Astrocyte of the cerebellum (primary cell): ENCODE measurements at regions not wholly inside any gene's neighbourhood (a gene's known extent, or its start where the extent isn't known, plus 50 kb on each side); places are given as distances from the start of the nearest gene placed in this dataset.
"Not testable (repeated sequence)": the region's sequence is repeated elsewhere in the genome, so short reads cannot be mapped to it uniquely, and the experiment has no call there.

Experiments
- DNase-seq: peaks from one replicate; pipeline ENCODE4 v3.0.0-alpha.2; 2011; ENCODE audit warnings: low read depth
- H3K4me3 ChIP-seq: 2 replicates; pipeline ENCODE4 v1.5.1; 2011; ENCODE audit warnings: mild to moderate bottlenecking, low read depth, low read length, moderate library complexity
- in situ Hi-C: cut with HindIII; loops from 2 replicates; pipeline ENCODE4 v1.10.0; 2017; ENCODE audit warnings: low sequenced_read_pairs
- TF ChIP-seq, protein P1 (sequence below): IDR thresholded peaks from 2 replicates; pipeline ENCODE4 v1.5.1; 2012; ENCODE audit warnings: low read length, low read depth, moderate library complexity, mild to moderate bottlenecking; ENCODE audit errors: missing control alignments

DNA sequence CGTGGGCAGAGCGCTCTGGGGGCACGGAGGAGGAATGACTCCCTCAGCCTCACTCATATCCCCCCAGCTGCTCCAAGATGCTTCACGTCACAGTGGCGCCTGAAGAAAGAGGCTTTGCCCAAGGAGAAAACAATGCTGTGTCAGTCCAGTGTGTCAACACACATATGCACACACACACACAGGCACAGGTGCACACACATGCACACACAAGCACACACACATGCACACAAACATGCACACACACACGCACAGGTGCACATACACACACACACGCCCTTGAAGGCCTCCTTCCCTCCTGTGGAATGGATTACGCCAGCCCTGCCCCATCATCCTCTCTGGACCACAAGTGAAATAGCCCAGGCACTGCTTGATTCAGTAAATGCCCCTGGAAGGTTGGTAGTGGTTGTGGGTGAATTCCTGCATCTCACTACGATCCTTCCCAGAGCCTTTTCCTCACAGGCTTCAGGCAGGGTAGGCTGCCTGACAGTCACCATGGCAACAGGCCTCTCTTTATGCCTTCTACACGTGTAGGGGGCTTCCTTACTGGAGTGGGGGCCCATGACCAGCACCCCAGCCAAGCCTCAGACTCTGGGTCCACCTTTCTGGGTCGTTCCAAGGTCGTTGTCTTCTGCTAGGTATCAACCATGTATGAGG, 371.5 kb upstream of the PODXL start:
- in situ Hi-C loops, result no loop called here
- no peak overlapping the region for H3K4me3 ChIP-seq
- no peak for DNase-seq
- TF ChIP-seq, protein P1, sequence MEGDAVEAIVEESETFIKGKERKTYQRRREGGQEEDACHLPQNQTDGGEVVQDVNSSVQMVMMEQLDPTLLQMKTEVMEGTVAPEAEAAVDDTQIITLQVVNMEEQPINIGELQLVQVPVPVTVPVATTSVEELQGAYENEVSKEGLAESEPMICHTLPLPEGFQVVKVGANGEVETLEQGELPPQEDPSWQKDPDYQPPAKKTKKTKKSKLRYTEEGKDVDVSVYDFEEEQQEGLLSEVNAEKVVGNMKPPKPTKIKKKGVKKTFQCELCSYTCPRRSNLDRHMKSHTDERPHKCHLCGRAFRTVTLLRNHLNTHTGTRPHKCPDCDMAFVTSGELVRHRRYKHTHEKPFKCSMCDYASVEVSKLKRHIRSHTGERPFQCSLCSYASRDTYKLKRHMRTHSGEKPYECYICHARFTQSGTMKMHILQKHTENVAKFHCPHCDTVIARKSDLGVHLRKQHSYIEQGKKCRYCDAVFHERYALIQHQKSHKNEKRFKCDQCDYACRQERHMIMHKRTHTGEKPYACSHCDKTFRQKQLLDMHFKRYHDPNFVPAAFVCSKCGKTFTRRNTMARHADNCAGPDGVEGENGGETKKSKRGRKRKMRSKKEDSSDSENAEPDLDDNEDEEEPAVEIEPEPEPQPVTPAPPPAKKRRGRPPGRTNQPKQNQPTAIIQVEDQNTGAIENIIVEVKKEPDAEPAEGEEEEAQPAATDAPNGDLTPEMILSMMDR, result no peak

DNA sequence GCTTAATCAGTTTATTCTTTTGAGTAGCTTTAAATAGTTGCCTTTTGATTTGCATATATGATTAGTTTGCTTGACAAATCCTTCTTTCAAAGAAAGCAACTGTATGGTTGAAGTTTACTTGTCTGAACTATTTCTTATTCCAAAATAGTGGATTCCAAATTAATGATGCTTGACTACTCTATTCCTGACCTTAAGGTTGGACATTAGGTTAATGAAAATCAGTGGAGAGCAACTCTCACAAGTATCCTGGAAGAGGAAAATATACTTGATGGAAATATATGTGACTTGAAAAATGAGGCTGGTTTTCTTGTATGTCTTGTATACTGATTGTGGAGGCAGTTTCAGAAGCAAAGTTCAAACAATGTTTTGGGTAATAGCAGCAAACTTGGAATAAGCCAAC, 369.2 kb upstream of the PODXL start:
- in situ Hi-C loops, result no loop called here
- TF ChIP-seq, protein P1, result no peak
- H3K4me3 ChIP-seq, result no peak overlapping the region
- no peak for DNase-seq

DNA sequence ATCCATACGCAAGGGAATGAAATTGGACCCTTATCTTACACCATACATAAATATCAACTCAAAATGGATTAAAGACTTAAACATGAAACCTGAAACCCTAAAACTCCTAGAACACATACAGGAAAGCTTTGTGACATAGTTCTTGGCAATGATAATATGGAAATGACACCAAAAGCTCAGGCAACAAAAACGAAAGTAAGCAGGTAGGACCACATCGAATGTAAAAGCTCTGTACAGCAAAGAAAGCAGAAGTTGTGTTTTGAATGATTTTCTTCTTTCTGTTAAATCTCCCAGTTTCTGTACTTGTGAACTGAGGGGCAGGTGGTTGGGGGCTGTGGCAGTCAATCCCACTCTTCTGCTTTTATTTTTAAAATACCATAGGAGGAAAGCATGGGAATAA, 368.4 kb upstream of the PODXL start:
- no peak for DNase-seq
- in situ Hi-C loops, result no loop called here
- no peak overlapping the region for H3K4me3 ChIP-seq
- TF ChIP-seq, protein P1, result no peak

DNA sequence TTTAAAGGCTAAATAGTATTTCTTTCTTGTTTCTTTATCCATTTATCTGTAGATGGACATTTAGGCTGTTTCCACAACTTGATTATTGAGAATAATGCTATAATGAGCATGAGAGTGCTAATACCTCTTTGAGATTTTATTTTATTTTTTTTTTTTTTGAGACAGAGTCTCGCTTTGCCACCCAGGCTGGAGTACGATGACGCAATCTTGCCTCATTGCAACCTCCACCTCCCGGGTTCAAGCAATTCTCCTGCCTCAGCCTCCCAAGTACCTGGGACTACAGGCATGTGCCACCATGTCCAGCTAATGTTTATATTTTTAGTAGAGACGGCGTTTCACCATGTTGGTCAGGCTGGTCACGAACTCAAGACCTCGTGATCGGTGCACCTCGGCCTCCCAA, 366.5 kb upstream of the PODXL start:
- in situ Hi-C loops, H3K4me3 ChIP-seq, DNase-seq: not testable (repeated sequence)

DNA sequence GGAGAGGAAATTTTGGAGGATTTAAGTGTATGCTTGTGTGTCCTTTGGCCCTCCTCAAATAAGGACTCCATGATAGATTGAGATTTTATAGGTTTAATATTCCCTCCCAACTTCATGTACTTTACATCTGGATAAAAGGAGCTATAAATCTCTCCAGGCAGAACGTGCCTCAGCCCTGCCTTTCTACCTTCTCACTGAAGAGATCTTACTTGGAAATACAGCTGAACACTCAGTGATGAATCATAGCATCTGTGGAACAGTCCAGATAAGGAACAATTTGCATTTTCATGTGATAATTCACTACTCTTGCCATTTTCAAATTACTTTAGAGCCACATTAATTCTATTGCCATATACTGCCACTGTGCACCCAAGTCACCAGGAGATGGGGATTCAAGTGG, 364.6 kb upstream of the PODXL start:
- DNase-seq, result no peak
- TF ChIP-seq, protein P1, result no peak
- in situ Hi-C loops, result no loop called here
- H3K4me3 ChIP-seq, result no peak overlapping the region

DNA sequence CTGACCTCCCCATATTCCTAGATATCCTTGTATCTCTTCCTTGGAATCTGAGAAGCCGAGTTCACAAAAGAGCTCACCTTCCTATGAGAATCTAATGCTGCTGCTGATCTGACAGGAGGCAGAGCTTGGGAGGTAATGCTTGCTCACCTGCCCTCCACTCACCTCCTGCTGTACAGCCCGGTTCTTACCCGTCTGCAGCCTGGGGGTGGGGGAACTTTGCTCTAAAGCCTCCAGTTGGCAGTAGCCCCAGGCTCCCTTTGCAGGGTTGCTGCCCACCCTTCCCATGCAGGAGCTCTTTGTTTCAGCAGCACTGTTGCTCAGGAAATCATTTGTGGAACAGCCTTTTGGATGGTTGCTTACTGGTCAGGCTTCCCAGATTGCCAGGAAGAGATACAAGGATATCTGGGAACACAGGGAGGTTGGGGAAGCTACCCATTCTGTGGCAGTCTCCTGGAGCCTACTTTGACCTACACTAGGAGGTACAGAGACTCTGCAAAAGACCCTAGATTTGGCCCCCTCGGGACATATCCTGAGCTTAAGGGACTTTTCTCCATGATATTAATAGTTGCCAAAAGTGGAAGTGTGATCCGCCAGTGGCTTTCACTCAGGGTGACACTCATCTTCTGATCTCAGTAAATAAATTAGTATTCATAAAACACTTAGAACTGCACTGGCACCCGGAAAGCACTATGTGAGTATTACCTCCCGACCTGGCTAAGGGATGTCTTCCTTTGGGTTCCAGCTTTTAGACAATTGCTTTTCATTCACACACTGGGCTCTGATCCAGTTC, 363.7 kb upstream of the PODXL start:
- TF ChIP-seq, protein P1, result no peak
- H3K4me3 ChIP-seq, result no peak overlapping the region
- in situ Hi-C loops, result no loop called here
- DNase-seq, result no peak

DNA sequence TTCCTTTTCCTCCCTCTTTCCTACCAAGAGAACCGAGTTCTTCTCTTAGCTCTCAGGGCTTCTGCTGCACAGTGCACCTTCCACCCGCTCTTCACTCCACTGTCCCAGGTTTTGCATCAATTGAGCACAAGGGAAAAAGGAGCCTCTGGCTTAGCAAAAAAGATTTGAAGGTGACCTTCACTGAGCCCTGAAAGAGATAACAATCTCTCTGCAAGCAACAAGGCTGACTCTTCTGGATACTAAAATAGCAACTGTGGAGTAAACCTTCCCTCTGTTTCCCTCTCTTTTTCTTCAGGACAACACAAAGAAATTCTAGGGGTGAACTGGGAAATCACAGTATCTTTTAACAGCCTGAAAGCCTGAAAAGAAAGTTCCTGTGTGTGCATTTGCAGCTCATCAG, 354.7 kb upstream of the PODXL start:
- DNase-seq, result no peak
- H3K4me3 ChIP-seq, result no peak overlapping the region
- in situ Hi-C loops, result no loop called here
- TF ChIP-seq, protein P1, result no peak
